Activated CD8-positive, alpha-beta memory T cell treated with anti-CD3 and anti-CD28 coated beads, Interleukin-2, amount 10 ng/mL, durations not matched to agents 7 days and 5 days (primary cell): ENCODE measurements at regions not wholly inside any gene's neighbourhood (a gene's known extent, or its start where the extent isn't known, plus 50 kb on each side); places are given as distances from the start of the nearest gene placed in this dataset.
"Not testable (repeated sequence)": the region's sequence is repeated elsewhere in the genome, so short reads cannot be mapped to it uniquely, and the experiment has no call there.

Experiments
- ATAC-seq: fragments of 150-1000 bp; cut with Tn5 transposase; one replicate; pipeline ENCODE4 v1.10.0; 2021; ENCODE audit warnings: moderate library complexity
- CTCF ChIA-PET: fragments of 350-600 bp; sonication (Branson Sonifier 250); formaldehyde crosslinking; loops from one replicate; lab custom pipeline; 2021; ENCODE audit warnings: antibody characterized with exemption; lab: Charles Lee
- DNase-seq: peaks from one replicate; pipeline ENCODE4 v3.0.0-alpha.2; 2020
- H3K27ac Mint-ChIP-seq: one replicate; pipeline ENCODE4 v1.8.0; 2021; ENCODE audit warnings: mild to moderate bottlenecking, mixed read lengths
- H3K27me3 Mint-ChIP-seq: one replicate; pipeline ENCODE4 v1.8.0; 2021; ENCODE audit warnings: mixed read lengths
- H3K36me3 Mint-ChIP-seq: one replicate; pipeline ENCODE4 v1.8.0; 2021; ENCODE audit warnings: mild to moderate bottlenecking, mixed read lengths
- H3K4me1 Mint-ChIP-seq: one replicate; pipeline ENCODE4 v1.8.0; 2021; ENCODE audit warnings: mixed read lengths
- H3K4me3 Mint-ChIP-seq: one replicate; pipeline ENCODE4 v1.8.0; 2021; ENCODE audit warnings: mild to moderate bottlenecking, moderate library complexity, mixed read lengths
- H3K9me3 Mint-ChIP-seq: one replicate; pipeline ENCODE4 v1.8.0; 2022; ENCODE audit warnings: low read depth, mixed read lengths

- H3K27ac Mint-ChIP-seq: no peak overlapping the region
- CTCF ChIA-PET: interaction anchor here (0.6 to 3.1 kb wide), 10 partner anchors 9 to 1861 kb away, joined by 3 to 31 read pairs (median 3); partner anchors contain the start of gene CETN3
- no peak overlapping the region for H3K4me3 Mint-ChIP-seq
- ATAC-seq (peak; percentile 55), DNase-seq (peak; percentile 59)
- H3K36me3 Mint-ChIP-seq: no peaks in the 10 kb centered on the region
- no peaks in the 10 kb centered on the region for H3K9me3 Mint-ChIP-seq
- H3K27me3 Mint-ChIP-seq: peaks cover 9% of the 10 kb centered on the region
- no peaks in the 10 kb centered on the region for H3K4me1 Mint-ChIP-seq
These were observed 144.6 kb downstream of the CETN3 start for GRCh38 chr5:90264689-90265544.

- Mint-ChIP-seq H3K36me3 (no peaks in the 10 kb centered on the region), H3K4me1 (no peaks in the 10 kb centered on the region), H3K4me3 (no peak overlapping the region), H3K9me3 (no peaks in the 10 kb centered on the region), H3K27ac (no peak overlapping the region), H3K27me3 (peaks cover 6% of the 10 kb centered on the region)
- ATAC-seq (no peak), DNase-seq (no peak)
- CTCF ChIA-PET: interaction anchor here (0.9 to 3.1 kb wide), 2 partner anchors 520 to 1535 kb away, joined by 3 to 31 read pairs; no protein-coding TSS in a partner anchor
These were observed 146.3 kb downstream of the CETN3 start for GRCh38 chr5:90263102-90263820.

GRCh38 chr5:90251447-90251846, 158.1 kb downstream of the CETN3 start:
- Mint-ChIP-seq H3K27me3 (no peaks in the 10 kb centered on the region), H3K27ac (no peak overlapping the region), H3K9me3 (no peaks in the 10 kb centered on the region), H3K4me3 (no peak overlapping the region), H3K4me1 (no peaks in the 10 kb centered on the region), H3K36me3 (no peaks in the 10 kb centered on the region)
- ATAC-seq (no peak), DNase-seq (no peak)
- CTCF ChIA-PET: no interaction called here

- CTCF ChIA-PET: no interaction called here
- no peak overlapping the region for H3K27ac Mint-ChIP-seq
- H3K27me3 Mint-ChIP-seq: no peaks in the 10 kb centered on the region
- H3K36me3 Mint-ChIP-seq: no peaks in the 10 kb centered on the region
- H3K4me1 Mint-ChIP-seq: no peaks in the 10 kb centered on the region
- no peak for ATAC-seq
- DNase-seq: no peak
- H3K4me3 Mint-ChIP-seq: no peak overlapping the region
- H3K9me3 Mint-ChIP-seq: no peaks in the 10 kb centered on the region
These were observed 160.9 kb downstream of the CETN3 start for GRCh38 chr5:90248640-90249039.

- DNase-seq, H3K27ac Mint-ChIP-seq, H3K4me3 Mint-ChIP-seq, H3K4me1 Mint-ChIP-seq, ATAC-seq, H3K27me3 Mint-ChIP-seq, H3K9me3 Mint-ChIP-seq, CTCF ChIA-PET, H3K36me3 Mint-ChIP-seq: not testable (repeated sequence)
These were observed 165.7 kb downstream of the CETN3 start for GRCh38 chr5:90243848-90244247.

- Mint-ChIP-seq H3K27ac (no peak overlapping the region), H3K27me3 (no peaks in the 10 kb centered on the region), H3K9me3 (no peaks in the 10 kb centered on the region), H3K4me1 (no peaks in the 10 kb centered on the region), H3K36me3 (no peaks in the 10 kb centered on the region), H3K4me3 (no peak overlapping the region)
- ATAC-seq: no peak
- CTCF ChIA-PET: no interaction called here
- no peak for DNase-seq
These were observed 176.1 kb downstream of the CETN3 start for GRCh38 chr5:90233476-90233875.

- no peak for ATAC-seq
- no peaks in the 10 kb centered on the region for H3K9me3 Mint-ChIP-seq
- CTCF ChIA-PET: no interaction called here
These were observed 177.9 kb downstream of the CETN3 start for GRCh38 chr5:90231688-90232087.

GRCh38 chr5:90227683-90228082, 181.9 kb downstream of the CETN3 start:
- Mint-ChIP-seq H3K4me3 (no peak overlapping the region), H3K27me3 (no peaks in the 10 kb centered on the region), H3K36me3 (no peaks in the 10 kb centered on the region), H3K27ac (no peak overlapping the region), H3K4me1 (no peaks in the 10 kb centered on the region), H3K9me3 (no peaks in the 10 kb centered on the region)
- DNase-seq (no peak), ATAC-seq (no peak)
- CTCF ChIA-PET: no interaction called here

More at GRCh38 chr5:90231688-90232087, 177.9 kb downstream of the CETN3 start:
- no peaks in the 10 kb centered on the region for H3K36me3 Mint-ChIP-seq
- no peak overlapping the region for H3K27ac Mint-ChIP-seq
- no peaks in the 10 kb centered on the region for H3K4me1 Mint-ChIP-seq
- no peak for DNase-seq
- H3K4me3 Mint-ChIP-seq: no peak overlapping the region
- no peaks in the 10 kb centered on the region for H3K27me3 Mint-ChIP-seq

- DNase-seq (no peak), ATAC-seq (no peak)
- Mint-ChIP-seq H3K4me1 (no peaks in the 10 kb centered on the region), H3K27me3 (no peaks in the 10 kb centered on the region), H3K9me3 (no peaks in the 10 kb centered on the region), H3K27ac (no peak overlapping the region), H3K4me3 (no peak overlapping the region), H3K36me3 (no peaks in the 10 kb centered on the region)
- CTCF ChIA-PET: no interaction called here
These were observed 183.0 kb downstream of the CETN3 start for GRCh38 chr5:90226433-90227099.

GRCh38 chr5:90224342-90224741, 185.2 kb downstream of the CETN3 start:
- H3K27ac Mint-ChIP-seq: no peak overlapping the region
- CTCF ChIA-PET: no interaction called here

GRCh38 chr5:90223756-90224155, 185.8 kb downstream of the CETN3 start:
- Mint-ChIP-seq H3K36me3 (no peaks in the 10 kb centered on the region), H3K27ac (no peak overlapping the region), H3K4me3 (no peak overlapping the region), H3K9me3 (no peaks in the 10 kb centered on the region), H3K27me3 (no peaks in the 10 kb centered on the region), H3K4me1 (no peaks in the 10 kb centered on the region)
- no peak for ATAC-seq
- CTCF ChIA-PET: no interaction called here
- DNase-seq: no peak

More at GRCh38 chr5:90224342-90224741, 185.2 kb downstream of the CETN3 start:
- no peak overlapping the region for H3K4me3 Mint-ChIP-seq
- H3K27me3 Mint-ChIP-seq: no peaks in the 10 kb centered on the region
- H3K9me3 Mint-ChIP-seq: no peaks in the 10 kb centered on the region
- H3K36me3 Mint-ChIP-seq: no peaks in the 10 kb centered on the region
- no peaks in the 10 kb centered on the region for H3K4me1 Mint-ChIP-seq
- no peak for DNase-seq
- no peak for ATAC-seq

- Mint-ChIP-seq H3K4me1 (no peaks in the 10 kb centered on the region), H3K36me3 (no peaks in the 10 kb centered on the region), H3K27ac (no peak overlapping the region), H3K4me3 (no peak overlapping the region), H3K9me3 (no peaks in the 10 kb centered on the region), H3K27me3 (no peaks in the 10 kb centered on the region)
- no peak for ATAC-seq
- DNase-seq: no peak
- CTCF ChIA-PET: no interaction called here
These were observed 187.6 kb downstream of the CETN3 start for GRCh38 chr5:90221951-90222350.

GRCh38 chr5:90220554-90220953, 189.0 kb downstream of the CETN3 start:
- no peaks in the 10 kb centered on the region for H3K4me1 Mint-ChIP-seq
- CTCF ChIA-PET: no interaction called here
- no peak overlapping the region for H3K27ac Mint-ChIP-seq

More at GRCh38 chr5:90220554-90220953, 189.0 kb downstream of the CETN3 start:
- H3K4me3 Mint-ChIP-seq: no peak overlapping the region
- ATAC-seq (no peak), DNase-seq (no peak)
- no peaks in the 10 kb centered on the region for H3K36me3 Mint-ChIP-seq
- H3K27me3 Mint-ChIP-seq: no peaks in the 10 kb centered on the region
- no peaks in the 10 kb centered on the region for H3K9me3 Mint-ChIP-seq
